Breast epithelium (tissue), 3 donors: ENCODE measurements at regions not wholly inside any gene's neighbourhood (a gene's known extent, or its start where the extent isn't known, plus 50 kb on each side); places are given as distances from the start of the nearest gene placed in this dataset.

ENCODE experiments used
- POLR2A ChIP-seq: fragments of 450-650 bp; IDR thresholded peaks from one replicate; pipeline ENCODE4 v1.6.1; 2016; ENCODE audit warnings: antibody characterized with exemption, mild to moderate bottlenecking, moderate library complexity
- POLR2AphosphoS5 ChIP-seq, 3 donors: sonication (generic); formaldehyde crosslinking; IDR thresholded peaks; one replicate each; pipeline ENCODE4 v1.6.1; 2017; ENCODE audit warnings: antibody characterized with exemption in 3 of 3
- TF ChIP-seq, protein P1 (sequence below), 3 donors: fragments of 450-650 bp; IDR thresholded peaks; one replicate each; pipeline ENCODE4 v1.5.1; 2016 to 2017; ENCODE audit warnings: antibody characterized with exemption in 3 of 3, mild to moderate bottlenecking in 3 of 3, moderate library complexity in 3 of 3

DNA sequence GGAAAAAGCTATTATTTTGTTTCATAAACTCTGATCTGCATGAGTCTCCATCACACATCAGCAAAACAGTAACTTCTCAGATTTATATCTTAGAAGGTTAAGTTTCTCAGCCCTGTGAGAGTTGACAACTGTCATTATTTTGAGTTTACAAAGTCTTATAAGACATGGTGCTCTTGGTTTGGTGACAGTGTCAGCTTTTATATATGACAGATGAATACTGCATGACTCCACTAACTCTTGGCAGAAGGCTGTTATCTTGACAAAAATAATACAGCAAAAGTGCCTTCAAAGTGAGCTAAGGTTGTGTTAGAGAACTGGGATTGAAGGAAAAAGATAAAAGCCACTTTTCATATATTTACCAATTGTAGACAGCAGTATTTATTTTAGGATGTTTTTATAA is 528.4 kb upstream of the SOX9 start:
- TF ChIP-seq POLR2A (no peak), POLR2AphosphoS5 (IDR thresholded peaks at IDR 0.05) (no peak)
- TF ChIP-seq, protein P1, sequence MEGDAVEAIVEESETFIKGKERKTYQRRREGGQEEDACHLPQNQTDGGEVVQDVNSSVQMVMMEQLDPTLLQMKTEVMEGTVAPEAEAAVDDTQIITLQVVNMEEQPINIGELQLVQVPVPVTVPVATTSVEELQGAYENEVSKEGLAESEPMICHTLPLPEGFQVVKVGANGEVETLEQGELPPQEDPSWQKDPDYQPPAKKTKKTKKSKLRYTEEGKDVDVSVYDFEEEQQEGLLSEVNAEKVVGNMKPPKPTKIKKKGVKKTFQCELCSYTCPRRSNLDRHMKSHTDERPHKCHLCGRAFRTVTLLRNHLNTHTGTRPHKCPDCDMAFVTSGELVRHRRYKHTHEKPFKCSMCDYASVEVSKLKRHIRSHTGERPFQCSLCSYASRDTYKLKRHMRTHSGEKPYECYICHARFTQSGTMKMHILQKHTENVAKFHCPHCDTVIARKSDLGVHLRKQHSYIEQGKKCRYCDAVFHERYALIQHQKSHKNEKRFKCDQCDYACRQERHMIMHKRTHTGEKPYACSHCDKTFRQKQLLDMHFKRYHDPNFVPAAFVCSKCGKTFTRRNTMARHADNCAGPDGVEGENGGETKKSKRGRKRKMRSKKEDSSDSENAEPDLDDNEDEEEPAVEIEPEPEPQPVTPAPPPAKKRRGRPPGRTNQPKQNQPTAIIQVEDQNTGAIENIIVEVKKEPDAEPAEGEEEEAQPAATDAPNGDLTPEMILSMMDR (IDR thresholded peaks at IDR 0.05) = no peak
